ENCODE measurements at regions not wholly inside any gene's neighbourhood (a gene's known extent, or its start where the extent isn't known, plus 50 kb on each side); places are given as distances from the start of the nearest gene placed in this dataset.
"Not testable (repeated sequence)": the region's sequence is repeated elsewhere in the genome, so short reads cannot be mapped to it uniquely, and the experiment has no call there.

- TF ChIP-seq CTCF (IDR thresholded peaks at IDR 0.05; ENCODE audit: borderline replicate concordance, insufficient read depth, low read depth, low read length): no peak
- no peak overlapping the region for H3K4me3 ChIP-seq (ENCODE audit: low read depth, low read length)
These were observed 416.7 kb downstream of the COL11A1 start for GRCh38 chr1:102691592-102692090.

GRCh38 chr1:102687383-102687782, 420.9 kb downstream of the COL11A1 start:
- TF ChIP-seq CTCF (IDR thresholded peaks at IDR 0.05; ENCODE audit: borderline replicate concordance, insufficient read depth, low read depth, low read length): no peak

GRCh38 chr1:102661481-102661880, 446.8 kb downstream of the COL11A1 start:
- H3K4me3 ChIP-seq (ENCODE audit: low read depth, low read length): no peak overlapping the region
- no peak for TF ChIP-seq CTCF (IDR thresholded peaks at IDR 0.05; ENCODE audit: borderline replicate concordance, insufficient read depth, low read depth, low read length)

More at GRCh38 chr1:102687383-102687782, 420.9 kb downstream of the COL11A1 start:
- no peak overlapping the region for H3K4me3 ChIP-seq (ENCODE audit: low read depth, low read length)

- not testable (repeated sequence) for H3K4me3 ChIP-seq (ENCODE audit: low read depth, low read length)
These were observed 448.3 kb downstream of the COL11A1 start for GRCh38 chr1:102659876-102660483.

GRCh38 chr1:102655034-102655433, 453.3 kb downstream of the COL11A1 start:
- TF ChIP-seq CTCF (IDR thresholded peaks at IDR 0.05; ENCODE audit: borderline replicate concordance, insufficient read depth, low read depth, low read length): no peak
- no peak overlapping the region for H3K4me3 ChIP-seq (ENCODE audit: low read depth, low read length)

- no peak overlapping the region for H3K4me3 ChIP-seq (ENCODE audit: low read depth, low read length)
- no peak for TF ChIP-seq CTCF (IDR thresholded peaks at IDR 0.05; ENCODE audit: borderline replicate concordance, insufficient read depth, low read depth, low read length)
These were observed 467.4 kb downstream of the COL11A1 start for GRCh38 chr1:102640872-102641271.

GRCh38 chr1:102640312-102640711, 468.0 kb downstream of the COL11A1 start:
- TF ChIP-seq CTCF (IDR thresholded peaks at IDR 0.05; ENCODE audit: borderline replicate concordance, insufficient read depth, low read depth, low read length): no peak
- no peak overlapping the region for H3K4me3 ChIP-seq (ENCODE audit: low read depth, low read length)
